C4-2B (cell line): ENCODE measurements at regions not wholly inside any gene's neighbourhood (a gene's known extent, or its start where the extent isn't known, plus 50 kb on each side); places are given as distances from the start of the nearest gene placed in this dataset.

ENCODE experiments used
- CTCF ChIP-seq: fragments of 450-650 bp; conservative IDR thresholded peaks from 2 replicates; pipeline ENCODE4 v1.5.1; 2017; ENCODE audit warnings: mild to moderate bottlenecking
- ZFX ChIP-seq: fragments of 450-650 bp; IDR thresholded peaks from 2 replicates; pipeline ENCODE4 v1.6.1; 2017

GRCh38 chr14:94926176-94926575 lies 156.3 kb upstream of the GSC start:
- TF ChIP-seq CTCF (no peak), ZFX (no peak)
